BLaER1 treated with 17β-estradiol and CSF1 and Interleukin-3, amounts not matched to agents 10 nM and 100 nM (cell line): ENCODE measurements at regions not wholly inside any gene's neighbourhood (a gene's known extent, or its start where the extent isn't known, plus 50 kb on each side); places are given as distances from the start of the nearest gene placed in this dataset.

ENCODE experiments used
- H3K27ac ChIP-seq, 11 experiments: shearing (Covaris generic); formaldehyde crosslinking; 2 replicates each; pipeline ENCODE4 v1.8.1; 2022
- H3K27me3 ChIP-seq, 11 experiments: shearing (Covaris generic); formaldehyde crosslinking; 2 replicates each; pipeline ENCODE4 v1.8.1; 2022
- H3K36me3 ChIP-seq, 11 experiments: shearing (Covaris generic); formaldehyde crosslinking; 2 replicates each; pipeline ENCODE4 v1.8.1; 2022
- H3K4me1 ChIP-seq, 10 experiments: shearing (Covaris generic); formaldehyde crosslinking; 2 replicates each; pipeline ENCODE4 v1.8.1; 2022
- H3K4me2 ChIP-seq, 11 experiments: shearing (Covaris generic); formaldehyde crosslinking; 2 replicates each; pipeline ENCODE4 v1.8.1; 2022
- H3K4me3 ChIP-seq, 10 experiments: shearing (Covaris generic); formaldehyde crosslinking; 2 replicates each; pipeline ENCODE4 v1.8.1; 2022
- H3K9ac ChIP-seq, 11 experiments: shearing (Covaris generic); formaldehyde crosslinking; 2 replicates each; pipeline ENCODE4 v1.8.1; 2022
- H3K9me3 ChIP-seq, 11 experiments: shearing (Covaris generic); formaldehyde crosslinking; replicated peaks in 1 of 11; 2 replicates each; pipeline ENCODE4 v1.8.1; 2022
- H4K20me1 ChIP-seq, 11 experiments: shearing (Covaris generic); formaldehyde crosslinking; 2 replicates each; pipeline ENCODE4 v1.8.1; 2022
- Cebpa-rat ChIP-seq, 11 experiments: shearing (Covaris generic); IDR thresholded peaks; 2 replicates each; pipeline ENCODE4 v1.8.1; 2022

- no peaks in the 10 kb centered on the region for H4K20me1 ChIP-seq
- peak in 5 of 11 experiments; percentile 48 to 74 (median 63); a peak in 6 of 22 replicates for TF ChIP-seq Cebpa-rat (IDR thresholded peaks at IDR 0.05)
- no peaks in the 10 kb centered on the region for H3K27me3 ChIP-seq
- H3K4me2 ChIP-seq = peak overlapping the region; percentile 47 to 82 (median 71)
- H3K4me3 ChIP-seq = peak overlapping the region in 5 of 10 experiments; percentile 2 to 30 (median 8); a peak in 8 of 20 replicates
- H3K9ac ChIP-seq = peak overlapping the region in 9 of 11 experiments; percentile 42 to 76 (median 61); a peak in 18 of 22 replicates
- H3K27ac ChIP-seq = peak overlapping the region; percentile 7 to 94 (median 83); a peak in 21 of 22 replicates
- H3K4me1 ChIP-seq = peaks cover 23 to 46% (median 35%) of the 10 kb centered on the region in 10 experiments
- H3K36me3 ChIP-seq = no peaks in the 10 kb centered on the region
- H3K9me3 ChIP-seq = peaks cover 0 to 13% (median 9%) of the 10 kb centered on the region in 11 experiments; a peak in 13 of 22 replicates
Observed at GRCh38 chr19:31906111-31906871, 439.1 kb upstream of the ZNF507 start.

GRCh38 chr19:31907661-31908060 lies 437.7 kb upstream of the ZNF507 start:
- Histone ChIP-seq H3K4me2 (peak overlapping the region in 5 of 11 experiments; percentile 44 to 71 (median 51); a peak in 5 of 22 replicates), H3K9me3 (peaks cover 0 to 13% (median 9%) of the 10 kb centered on the region in 11 experiments; a peak in 13 of 22 replicates), H3K36me3 (no peaks in the 10 kb centered on the region), H3K9ac (no peak overlapping the region), H3K4me3 (no peak overlapping the region), H3K27ac (peak overlapping the region in 8 of 11 experiments; percentile 74 to 94 (median 84); a peak in 12 of 22 replicates), H3K4me1 (peaks cover 23 to 42% (median 35%) of the 10 kb centered on the region in 10 experiments), H4K20me1 (no peaks in the 10 kb centered on the region), H3K27me3 (no peaks in the 10 kb centered on the region)
- TF ChIP-seq Cebpa-rat (IDR thresholded peaks at IDR 0.05) = no peak

- no peak overlapping the region for H3K9ac ChIP-seq
- peak overlapping the region in 7 of 11 experiments; percentile 9 to 94 (median 32); a peak in 10 of 22 replicates for H3K27ac ChIP-seq
- H3K36me3 ChIP-seq = no peaks in the 10 kb centered on the region
- no peaks in the 10 kb centered on the region for H3K27me3 ChIP-seq
- H3K4me2 ChIP-seq = peak overlapping the region in 9 of 11 experiments; percentile 25 to 65 (median 55); a peak in 17 of 22 replicates
- peak in 1 of 11 experiments; percentile 36; a peak in 1 of 22 replicates for TF ChIP-seq Cebpa-rat (IDR thresholded peaks at IDR 0.05)
- peaks cover 0 to 13% (median 9%) of the 10 kb centered on the region in 11 experiments; a peak in 13 of 22 replicates for H3K9me3 ChIP-seq
- H4K20me1 ChIP-seq = no peaks in the 10 kb centered on the region
- peaks cover 23 to 42% (median 35%) of the 10 kb centered on the region in 10 experiments for H3K4me1 ChIP-seq
- H3K4me3 ChIP-seq = no peak overlapping the region
Observed at GRCh38 chr19:31908080-31908479, 437.3 kb upstream of the ZNF507 start.

- Histone ChIP-seq H3K27ac (peak overlapping the region in 7 of 11 experiments; percentile 9 to 94 (median 32); a peak in 9 of 22 replicates), H3K4me3 (no peak overlapping the region), H3K4me1 (peaks cover 23 to 42% (median 35%) of the 10 kb centered on the region in 10 experiments), H3K9ac (peak overlapping the region in 1 of 11 experiments; percentile 40; a peak in 1 of 22 replicates), H3K27me3 (no peaks in the 10 kb centered on the region), H4K20me1 (no peaks in the 10 kb centered on the region), H3K4me2 (peak overlapping the region in 9 of 11 experiments; percentile 25 to 65 (median 55); a peak in 18 of 22 replicates), H3K36me3 (no peaks in the 10 kb centered on the region), H3K9me3 (peaks cover 0 to 13% (median 9%) of the 10 kb centered on the region in 11 experiments; a peak in 13 of 22 replicates)
- no peak for TF ChIP-seq Cebpa-rat (IDR thresholded peaks at IDR 0.05)
Observed at GRCh38 chr19:31908496-31909225, 436.7 kb upstream of the ZNF507 start.

- H3K9ac ChIP-seq = no peak overlapping the region
- no peaks in the 10 kb centered on the region for H4K20me1 ChIP-seq
- H3K4me2 ChIP-seq = no peak overlapping the region
- no peak overlapping the region for H3K4me3 ChIP-seq
- H3K9me3 ChIP-seq = peaks cover 0 to 11% (median 8%) of the 10 kb centered on the region in 11 experiments; a peak in 12 of 22 replicates
- no peak overlapping the region for H3K27ac ChIP-seq
- no peaks in the 10 kb centered on the region for H3K36me3 ChIP-seq
- TF ChIP-seq Cebpa-rat (IDR thresholded peaks at IDR 0.05) = no peak
- H3K4me1 ChIP-seq = peaks cover 20 to 37% (median 32%) of the 10 kb centered on the region in 10 experiments
- no peaks in the 10 kb centered on the region for H3K27me3 ChIP-seq
Observed at GRCh38 chr19:31910224-31910623, 435.2 kb upstream of the ZNF507 start.

GRCh38 chr19:31911577-31911976 lies 433.8 kb upstream of the ZNF507 start:
- no peaks in the 10 kb centered on the region for H3K36me3 ChIP-seq
- no peaks in the 10 kb centered on the region for H4K20me1 ChIP-seq

GRCh38 chr19:31913103-31913661 lies 432.2 kb upstream of the ZNF507 start:
- H4K20me1 ChIP-seq = no peaks in the 10 kb centered on the region
- TF ChIP-seq Cebpa-rat (IDR thresholded peaks at IDR 0.05) = no peak
- no peaks in the 10 kb centered on the region for H3K9me3 ChIP-seq
- no peaks in the 10 kb centered on the region for H3K27me3 ChIP-seq
- H3K9ac ChIP-seq = no peak overlapping the region
- no peaks in the 10 kb centered on the region for H3K36me3 ChIP-seq
- peaks cover 0 to 9% (median 8%) of the 10 kb centered on the region in 10 experiments; a peak in 15 of 20 replicates for H3K4me1 ChIP-seq
- H3K4me3 ChIP-seq = no peak overlapping the region
- H3K27ac ChIP-seq = no peak overlapping the region
- no peak overlapping the region for H3K4me2 ChIP-seq

More at GRCh38 chr19:31911577-31911976, 433.8 kb upstream of the ZNF507 start:
- peaks cover 6 to 23% (median 19%) of the 10 kb centered on the region in 10 experiments for H3K4me1 ChIP-seq
- H3K9ac ChIP-seq = no peak overlapping the region
- peaks cover 0 to 10% (median 8%) of the 10 kb centered on the region in 11 experiments; a peak in 12 of 22 replicates for H3K9me3 ChIP-seq
- no peak overlapping the region for H3K4me2 ChIP-seq
- H3K4me3 ChIP-seq = no peak overlapping the region
- H3K27ac ChIP-seq = no peak overlapping the region
- TF ChIP-seq Cebpa-rat (IDR thresholded peaks at IDR 0.05) = no peak
- no peaks in the 10 kb centered on the region for H3K27me3 ChIP-seq

GRCh38 chr19:31930401-31930800 lies 415.0 kb upstream of the ZNF507 start:
- Histone ChIP-seq H3K36me3 (no peaks in the 10 kb centered on the region), H3K9ac (no peak overlapping the region), H3K4me2 (no peak overlapping the region), H4K20me1 (no peaks in the 10 kb centered on the region), H3K27ac (no peak overlapping the region), H3K4me3 (no peak overlapping the region), H3K4me1 (no peaks in the 10 kb centered on the region), H3K27me3 (no peaks in the 10 kb centered on the region), H3K9me3 (peaks cover under 1 to 12% (median 5%) of the 10 kb centered on the region in 11 experiments; a peak in 19 of 22 replicates)
- no peak for TF ChIP-seq Cebpa-rat (IDR thresholded peaks at IDR 0.05)
